Activated CD4-positive, alpha-beta T cell treated with anti-CD3 and anti-CD28 coated beads for 24 hours (primary cell): ENCODE measurements at regions not wholly inside any gene's neighbourhood (a gene's known extent, or its start where the extent isn't known, plus 50 kb on each side); places are given as distances from the start of the nearest gene placed in this dataset.

Experiments used
- DNase-seq, 2 donors: peaks; one replicate each; pipeline ENCODE4 v3.0.0-alpha.2; 2020; ENCODE audit warnings: low read depth in 2 of 2

GRCh38 chr2:106041150-106041549, 153.0 kb downstream of the UXS1 start:
- no peak for DNase-seq

- DNase-seq: no peak
These were observed 154.3 kb downstream of the UXS1 start for GRCh38 chr2:106039634-106040315.

GRCh38 chr2:106038601-106039375, 155.3 kb downstream of the UXS1 start:
- DNase-seq: no peak

GRCh38 chr2:106037932-106038331, 156.2 kb downstream of the UXS1 start:
- no peak for DNase-seq

- DNase-seq: no peak
These were observed 156.8 kb downstream of the UXS1 start for GRCh38 chr2:106037262-106037661.

- no peak for DNase-seq
These were observed 159.8 kb downstream of the UXS1 start for GRCh38 chr2:106034325-106034724.

GRCh38 chr2:106032676-106033075, 161.4 kb downstream of the UXS1 start:
- DNase-seq: no peak

- DNase-seq: peak; percentile 24 to 30
These were observed 163.5 kb downstream of the UXS1 start for GRCh38 chr2:106030287-106031268.

GRCh38 chr2:106028192-106028591, 165.9 kb downstream of the UXS1 start:
- DNase-seq: no peak

GRCh38 chr2:106026271-106027190, 167.6 kb downstream of the UXS1 start:
- DNase-seq: no peak

GRCh38 chr2:106025796-106026195, 168.3 kb downstream of the UXS1 start:
- DNase-seq: no peak

- DNase-seq: no peak
These were observed 172.5 kb downstream of the UXS1 start for GRCh38 chr2:106021662-106022028.

GRCh38 chr2:106020821-106021661, 173.1 kb downstream of the UXS1 start:
- DNase-seq: no peak

- DNase-seq: no peak
These were observed 174.1 kb downstream of the UXS1 start for GRCh38 chr2:106020032-106020431.

GRCh38 chr2:106018141-106018540, 176.0 kb downstream of the UXS1 start:
- DNase-seq: no peak

- no peak for DNase-seq
These were observed 181.3 kb downstream of the UXS1 start for GRCh38 chr2:106012591-106013347.

GRCh38 chr2:106012001-106012590, 182.0 kb downstream of the UXS1 start:
- DNase-seq: no peak

- no peak for DNase-seq
These were observed 182.7 kb downstream of the UXS1 start for GRCh38 chr2:106011380-106011779.

GRCh38 chr2:106010818-106011355, 183.2 kb downstream of the UXS1 start:
- DNase-seq: no peak
